ENCODE measurements at regions not wholly inside any gene's neighbourhood (a gene's known extent, or its start where the extent isn't known, plus 50 kb on each side); places are given as distances from the start of the nearest gene placed in this dataset.

DNA sequence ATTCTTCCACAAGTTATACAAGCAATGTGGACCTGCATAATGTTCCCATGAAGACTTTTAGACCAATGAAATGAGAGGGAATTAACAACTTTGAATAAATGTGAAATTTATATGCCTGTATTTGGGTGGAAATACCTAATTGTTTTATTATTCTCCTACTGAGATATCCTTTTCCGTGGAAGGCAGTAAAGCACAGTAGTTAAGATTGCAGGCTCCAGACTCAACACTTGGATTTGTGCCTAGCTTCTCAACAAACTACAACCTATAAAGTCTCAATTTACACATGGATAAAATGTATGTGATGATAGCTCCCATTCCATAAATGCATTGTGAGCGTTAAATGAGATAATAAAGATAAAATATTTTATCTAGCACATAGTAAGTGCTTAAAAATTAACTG lies 857.8 kb downstream of the CENPC start:
- TF ChIP-seq, protein P1, sequence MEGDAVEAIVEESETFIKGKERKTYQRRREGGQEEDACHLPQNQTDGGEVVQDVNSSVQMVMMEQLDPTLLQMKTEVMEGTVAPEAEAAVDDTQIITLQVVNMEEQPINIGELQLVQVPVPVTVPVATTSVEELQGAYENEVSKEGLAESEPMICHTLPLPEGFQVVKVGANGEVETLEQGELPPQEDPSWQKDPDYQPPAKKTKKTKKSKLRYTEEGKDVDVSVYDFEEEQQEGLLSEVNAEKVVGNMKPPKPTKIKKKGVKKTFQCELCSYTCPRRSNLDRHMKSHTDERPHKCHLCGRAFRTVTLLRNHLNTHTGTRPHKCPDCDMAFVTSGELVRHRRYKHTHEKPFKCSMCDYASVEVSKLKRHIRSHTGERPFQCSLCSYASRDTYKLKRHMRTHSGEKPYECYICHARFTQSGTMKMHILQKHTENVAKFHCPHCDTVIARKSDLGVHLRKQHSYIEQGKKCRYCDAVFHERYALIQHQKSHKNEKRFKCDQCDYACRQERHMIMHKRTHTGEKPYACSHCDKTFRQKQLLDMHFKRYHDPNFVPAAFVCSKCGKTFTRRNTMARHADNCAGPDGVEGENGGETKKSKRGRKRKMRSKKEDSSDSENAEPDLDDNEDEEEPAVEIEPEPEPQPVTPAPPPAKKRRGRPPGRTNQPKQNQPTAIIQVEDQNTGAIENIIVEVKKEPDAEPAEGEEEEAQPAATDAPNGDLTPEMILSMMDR (IDR thresholded peaks at IDR 0.05; ENCODE audit: insufficient read depth, low read length, poor library complexity, severe bottlenecking) = no peak
- TF ChIP-seq EZH2phosphoT487 (conservative IDR thresholded peaks at IDR 0.05; ENCODE audit: low read length) = no peak

Measured in SU-DHL-6 (cell line).